GM19463 (cell line): ENCODE measurements at regions not wholly inside any gene's neighbourhood (a gene's known extent, or its start where the extent isn't known, plus 50 kb on each side); places are given as distances from the start of the nearest gene placed in this dataset.

Source experiments
- ATAC-seq: cut with Tn5 transposase; IDR thresholded peaks from one replicate; pipeline ENCODE4 v1.9.1; 2021; ENCODE audit warnings: mild to moderate bottlenecking, moderate library complexity; ENCODE audit not compliant: unreplicated experiment

DNA sequence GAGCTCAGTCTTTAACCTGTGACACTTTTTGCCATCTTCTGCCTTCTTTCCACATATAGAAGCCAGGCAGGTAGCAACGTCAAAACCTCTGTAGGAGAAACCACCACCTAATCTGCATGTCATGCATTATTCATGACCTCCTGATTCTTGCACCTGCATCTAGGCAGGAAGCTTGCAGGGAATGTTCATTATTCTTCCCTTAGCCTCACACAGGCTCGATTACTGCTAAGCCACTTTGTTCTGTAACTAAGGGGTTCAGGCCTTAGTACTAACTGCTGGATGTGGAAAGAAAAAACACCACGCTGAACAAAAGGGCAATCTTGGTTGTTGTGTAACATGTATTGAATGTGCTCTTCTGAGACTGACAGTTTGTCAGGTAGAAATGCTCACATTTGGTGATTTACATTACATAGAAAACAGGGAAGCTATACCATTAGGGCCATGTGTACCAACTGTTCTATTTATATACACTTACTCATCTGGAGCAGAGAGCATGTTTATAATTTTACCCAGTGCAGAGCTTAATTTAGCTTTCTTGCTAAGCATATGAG is 366.9 kb downstream of the KLF12 start:
- ATAC-seq, result peak; percentile 29

GRCh38 chr13:73765651-73766384 is 368.4 kb downstream of the KLF12 start:
- peak; percentile 76 for ATAC-seq

- no peak for ATAC-seq
These were observed 374.8 kb downstream of the KLF12 start for GRCh38 chr13:73759434-73759833.

GRCh38 chr13:73757481-73758233 is 376.5 kb downstream of the KLF12 start:
- ATAC-seq, result no peak

GRCh38 chr13:73754727-73755292 is 379.4 kb downstream of the KLF12 start:
- peak; percentile 78 for ATAC-seq

DNA sequence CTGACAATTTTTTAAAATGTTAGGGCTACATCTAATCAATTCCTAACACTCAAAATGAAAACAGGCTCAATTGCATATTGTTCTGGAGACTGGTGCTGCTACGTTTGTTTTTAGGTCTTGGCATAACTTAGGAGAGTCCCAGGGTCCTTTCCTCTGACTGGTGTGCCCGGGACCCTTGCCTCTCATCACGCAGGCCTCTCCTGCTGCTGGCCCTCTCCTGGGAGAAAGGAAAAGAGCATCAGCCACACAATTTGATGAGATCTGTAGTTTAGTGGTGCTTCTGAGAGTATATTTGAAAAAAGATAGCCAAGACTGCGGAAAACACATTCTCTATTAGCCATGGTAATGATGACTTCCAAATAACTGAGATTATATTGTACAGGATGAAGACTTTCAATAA is 380.0 kb downstream of the KLF12 start:
- ATAC-seq, result no peak

- ATAC-seq, result no peak
These were observed 382.9 kb downstream of the KLF12 start for GRCh38 chr13:73751290-73751689.

DNA sequence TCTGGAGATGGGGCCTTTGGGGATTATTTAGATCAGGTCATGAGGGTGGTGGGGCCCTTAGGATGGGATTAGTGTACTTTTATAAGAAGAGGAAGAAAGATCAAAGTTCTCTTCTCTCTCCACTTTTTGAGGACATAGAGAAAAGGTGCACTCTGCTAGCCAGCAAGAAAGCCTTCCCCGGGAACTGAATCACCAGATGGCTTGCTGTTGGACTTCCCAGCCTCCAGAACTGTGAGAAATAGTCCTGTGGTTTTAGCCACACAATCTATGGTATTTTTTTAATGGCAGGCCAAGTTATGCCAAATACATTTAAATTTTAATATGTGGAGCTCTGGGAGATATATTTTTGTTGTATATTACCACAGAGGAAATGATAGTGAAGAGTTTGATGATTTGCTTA is 385.8 kb downstream of the KLF12 start:
- ATAC-seq, result no peak

GRCh38 chr13:73745190-73745589 is 389.0 kb downstream of the KLF12 start:
- ATAC-seq, result no peak

GRCh38 chr13:73742982-73743381 is 391.2 kb downstream of the KLF12 start:
- no peak for ATAC-seq

DNA sequence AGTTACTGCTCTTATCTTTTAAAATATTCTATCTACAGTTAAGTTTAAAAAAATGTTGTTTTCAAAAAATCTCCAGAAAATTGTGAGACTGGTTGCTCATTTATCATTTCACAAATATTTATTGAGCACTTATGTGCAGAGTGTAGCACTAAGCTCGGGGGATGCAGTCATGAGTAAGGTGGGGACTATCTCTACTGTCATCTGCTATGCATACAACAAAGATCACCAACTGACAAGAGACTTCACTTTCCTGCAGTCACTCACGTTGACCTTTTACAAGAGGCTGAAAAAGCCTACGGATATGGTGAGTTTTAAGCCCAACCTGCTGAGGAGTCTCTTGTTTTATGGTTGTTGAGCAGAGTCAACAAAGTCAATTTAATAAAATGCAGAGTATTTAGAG is 392.5 kb downstream of the KLF12 start:
- no peak for ATAC-seq

- ATAC-seq, result no peak
These were observed 393.1 kb downstream of the KLF12 start for GRCh38 chr13:73741111-73741510.

GRCh38 chr13:73740666-73741065 is 393.5 kb downstream of the KLF12 start:
- ATAC-seq, result no peak

- ATAC-seq, result no peak
These were observed 394.8 kb downstream of the KLF12 start for GRCh38 chr13:73739394-73739793.

DNA sequence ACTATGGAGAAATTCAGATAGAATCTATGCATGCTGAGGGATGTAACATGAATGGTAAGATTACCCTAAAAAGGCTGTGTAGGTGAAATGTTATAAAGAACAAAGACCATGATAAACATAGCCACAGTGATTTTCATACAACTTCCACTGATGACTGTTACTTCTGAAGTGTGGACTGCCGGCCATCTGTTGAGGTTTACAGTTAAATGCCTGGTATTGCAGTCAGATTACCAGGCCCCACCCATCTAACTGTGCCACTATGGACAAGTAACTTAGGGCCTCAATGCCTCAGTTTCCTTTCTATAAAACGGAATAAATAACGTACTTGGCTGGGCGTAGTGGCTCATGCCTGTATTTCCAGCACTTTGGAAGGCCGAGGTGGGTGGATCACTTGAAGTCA is 395.6 kb downstream of the KLF12 start:
- no peak for ATAC-seq

DNA sequence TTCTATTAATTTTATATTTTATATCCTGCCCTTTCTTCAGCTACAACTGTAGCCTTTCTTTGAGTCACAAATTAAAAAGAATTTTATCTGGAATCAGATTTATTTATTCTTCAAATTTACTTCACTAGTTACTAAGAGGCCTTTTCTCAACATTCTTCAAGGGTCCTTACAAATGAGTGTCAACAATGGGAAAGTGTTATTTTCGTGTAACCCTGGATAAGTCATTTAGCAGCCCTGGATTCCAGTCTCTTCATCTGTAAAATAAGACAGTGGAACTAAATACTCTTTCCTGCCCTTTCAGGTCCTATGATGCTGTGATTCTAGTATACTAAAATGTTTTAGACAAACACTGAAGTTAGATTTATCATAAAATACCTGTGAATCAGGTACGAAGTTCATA is 397.0 kb downstream of the KLF12 start:
- no peak for ATAC-seq

GRCh38 chr13:73733706-73734105 is 400.5 kb downstream of the KLF12 start:
- no peak for ATAC-seq

GRCh38 chr13:73732350-73732749 is 401.9 kb downstream of the KLF12 start:
- no peak for ATAC-seq

DNA sequence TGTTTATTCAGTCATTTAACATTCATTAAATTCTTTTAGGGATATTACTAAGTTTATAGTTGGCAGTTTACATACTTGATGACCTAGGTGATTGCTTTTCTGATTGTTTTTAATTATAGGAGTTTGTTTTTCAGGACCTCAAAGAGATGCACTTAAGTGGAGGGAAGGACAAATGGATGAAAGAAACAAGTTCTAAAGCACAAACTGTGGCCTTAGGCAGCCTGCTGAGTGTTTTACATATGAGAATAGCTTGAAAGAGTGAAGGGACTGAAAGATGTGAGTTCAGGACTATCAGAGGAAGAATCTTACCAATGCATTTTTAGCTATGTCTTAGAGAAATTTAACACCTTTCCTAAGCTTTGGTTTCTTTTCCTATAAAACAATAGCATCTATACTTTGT is 402.6 kb downstream of the KLF12 start:
- no peak for ATAC-seq

- no peak for ATAC-seq
These were observed 404.2 kb downstream of the KLF12 start for GRCh38 chr13:73730014-73730413.

DNA sequence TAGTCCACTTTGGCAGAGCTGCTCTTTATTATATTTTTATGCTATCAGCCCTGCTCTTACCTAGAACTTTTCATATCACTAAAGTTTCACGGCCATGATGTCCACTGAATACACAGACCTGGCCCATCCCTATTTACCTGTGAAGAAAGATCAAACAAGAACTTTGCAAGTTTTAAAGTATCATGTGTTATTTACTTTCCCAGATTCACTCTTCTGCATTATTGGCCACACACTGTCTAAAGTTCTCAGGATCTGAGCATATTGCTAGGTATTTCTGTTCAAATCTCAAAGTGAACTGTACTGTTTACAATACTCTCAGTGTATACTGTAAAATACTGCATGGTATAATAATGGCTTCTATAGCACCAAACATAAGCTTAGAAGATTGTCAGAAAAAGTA is 405.2 kb downstream of the KLF12 start:
- no peak for ATAC-seq

- ATAC-seq, result peak; percentile 93
These were observed 412.1 kb downstream of the KLF12 start for GRCh38 chr13:73722120-73722519.
